Endodermal cell (in vitro differentiated cells): ENCODE measurements at regions not wholly inside any gene's neighbourhood (a gene's known extent, or its start where the extent isn't known, plus 50 kb on each side); places are given as distances from the start of the nearest gene placed in this dataset.

Source experiments
- DNase-seq: peaks from one replicate; pipeline ENCODE4 v3.0.0-alpha.2; 2017
- H3K27ac ChIP-seq: 2 replicates; pipeline ENCODE4 v1.5.1; 2013; ENCODE audit warnings: mild to moderate bottlenecking, low read depth, low read length, moderate library complexity
- H3K27me3 ChIP-seq: 2 replicates; pipeline ENCODE4 v1.6.1; 2013; ENCODE audit warnings: mild to moderate bottlenecking, low read length, moderate library complexity; ENCODE audit not compliant: insufficient read depth, control insufficient read depth, poor library complexity, severe bottlenecking
- H3K36me3 ChIP-seq: 2 replicates; pipeline ENCODE4 v1.7.0; 2013; ENCODE audit warnings: mild to moderate bottlenecking, low read length, moderate library complexity; ENCODE audit not compliant: control insufficient read depth, insufficient read depth
- H3K4me1 ChIP-seq: one replicate; pipeline ENCODE4 v1.7.0; 2013; ENCODE audit warnings: low read length; ENCODE audit not compliant: control insufficient read depth, insufficient read depth
- H3K4me3 ChIP-seq: 2 replicates; pipeline ENCODE4 v1.5.1; 2013; ENCODE audit warnings: mild to moderate bottlenecking, low read length, moderate library complexity
- H3K9ac ChIP-seq: 2 replicates; pipeline ENCODE4 v1.6.1; 2013; ENCODE audit warnings: mild to moderate bottlenecking, low read length, moderate library complexity; ENCODE audit not compliant: poor library complexity, severe bottlenecking; ENCODE audit errors: extremely low read depth
- H3K9me3 ChIP-seq: 2 replicates; pipeline ENCODE4 v1.6.1; 2013; ENCODE audit warnings: mild to moderate bottlenecking, low read length, moderate library complexity; ENCODE audit not compliant: control insufficient read depth
- H3K27ac Mint-ChIP-seq: 2 replicates; pipeline ENCODE4 v1.8.0; 2020; ENCODE audit warnings: mixed read lengths
- H3K27me3 Mint-ChIP-seq: 2 replicates; pipeline ENCODE4 v1.8.0; 2021; ENCODE audit warnings: mild to moderate bottlenecking, mixed read lengths; ENCODE audit not compliant: insufficient read depth
- H3K36me3 Mint-ChIP-seq: 2 replicates; pipeline ENCODE4 v1.8.0; 2020; ENCODE audit warnings: low read depth, mixed read lengths
- H3K4me1 Mint-ChIP-seq: 2 replicates; pipeline ENCODE4 v1.8.0; 2020; ENCODE audit warnings: mixed read lengths
- H3K4me3 Mint-ChIP-seq: 2 replicates; pipeline ENCODE4 v1.8.0; 2020; ENCODE audit warnings: mild to moderate bottlenecking, moderate library complexity, mixed read lengths
- H3K9me3 Mint-ChIP-seq: 2 replicates; pipeline ENCODE4 v1.8.0; 2020; ENCODE audit warnings: mild to moderate bottlenecking, mixed read lengths
- CTCF ChIP-seq: fragments of 200-600 bp; sonication (generic); conservative IDR thresholded peaks from 2 replicates; pipeline ENCODE4 v1.5.0; 2021; ENCODE audit warnings: antibody characterized with exemption, mild to moderate bottlenecking
- WGBS, 2 experiments: methylation state at CpG; one replicate each; pipeline versions ENCODE4 v1.1.5 to v1.1.7; 2013; ENCODE audit warnings: missing lambda C conversion rate in 2 of 2, mixed read lengths in 1 of 2; ENCODE audit not compliant: insufficient coverage in 1 of 2, insufficient read length in 1 of 2; 5-methylcytosine and 5-hydroxymethylcytosine counted together

GRCh38 chr3:157610876-157611535 is 107.8 kb upstream of the VEPH1 start:
- H3K9me3 ChIP-seq: no peaks in the 10 kb centered on the region
- no peak for DNase-seq
- H3K4me3 ChIP-seq: no peak overlapping the region
- H3K27me3 ChIP-seq: no peaks in the 10 kb centered on the region
- TF ChIP-seq CTCF: no peak
- H3K27ac Mint-ChIP-seq: no peak overlapping the region
- H3K27ac ChIP-seq: no peak overlapping the region
- H3K4me1 ChIP-seq: no peaks in the 10 kb centered on the region
- H3K36me3 ChIP-seq: no peaks in the 10 kb centered on the region
- no peaks in the 10 kb centered on the region for H3K27me3 Mint-ChIP-seq
- H3K9me3 Mint-ChIP-seq: no peaks in the 10 kb centered on the region
- H3K9ac ChIP-seq: no peak overlapping the region
- H3K36me3 Mint-ChIP-seq: no peaks in the 10 kb centered on the region
- no peak overlapping the region for H3K4me3 Mint-ChIP-seq
- WGBS, 2 experiments: 93 to 100% methylated on average over 3 to 7 of the region's 7 CpGs
- H3K4me1 Mint-ChIP-seq: peaks cover 5% of the 10 kb centered on the region

GRCh38 chr3:157607826-157608405 is 104.7 kb upstream of the VEPH1 start:
- TF ChIP-seq CTCF: no peak
- Histone ChIP-seq H3K9ac (no peak overlapping the region), H3K27ac (no peak overlapping the region), H3K9me3 (no peaks in the 10 kb centered on the region), H3K36me3 (no peaks in the 10 kb centered on the region), H3K4me3 (no peak overlapping the region), H3K4me1 (no peaks in the 10 kb centered on the region), H3K27me3 (no peaks in the 10 kb centered on the region)
- Mint-ChIP-seq H3K27me3 (no peaks in the 10 kb centered on the region), H3K4me3 (no peak overlapping the region), H3K4me1 (peaks cover 1% of the 10 kb centered on the region), H3K36me3 (no peaks in the 10 kb centered on the region), H3K9me3 (no peaks in the 10 kb centered on the region), H3K27ac (no peak overlapping the region)
- no peak for DNase-seq
- WGBS, 2 experiments: 96 to 100% methylated on average over 5 to 9 of the region's 9 CpGs

- Mint-ChIP-seq H3K4me3 (no peak overlapping the region), H3K4me1 (peaks cover 1% of the 10 kb centered on the region), H3K9me3 (no peaks in the 10 kb centered on the region), H3K27me3 (no peaks in the 10 kb centered on the region), H3K27ac (peak overlapping the region; percentile 62), H3K36me3 (no peaks in the 10 kb centered on the region)
- WGBS, 2 experiments: 53% methylated on average over 4 of the region's 4 CpGs; no CpG with 5 or more reads in 1 of the 2 experiments
- DNase-seq: no peak
- Histone ChIP-seq H3K27me3 (no peaks in the 10 kb centered on the region), H3K36me3 (no peaks in the 10 kb centered on the region), H3K4me1 (no peaks in the 10 kb centered on the region), H3K9ac (no peak overlapping the region), H3K27ac (no peak overlapping the region), H3K4me3 (no peak overlapping the region), H3K9me3 (no peaks in the 10 kb centered on the region)
- no peak for TF ChIP-seq CTCF
These were observed 103.6 kb upstream of the VEPH1 start for GRCh38 chr3:157606852-157607197.
